NCI-H2171 treated with DMSO at 0.1 percent for 48 hours (cell line): ENCODE measurements at regions not wholly inside any gene's neighbourhood (a gene's known extent, or its start where the extent isn't known, plus 50 kb on each side); places are given as distances from the start of the nearest gene placed in this dataset.
"Not testable (repeated sequence)": the region's sequence is repeated elsewhere in the genome, so short reads cannot be mapped to it uniquely, and the experiment has no call there.

Experiments
- DNase-seq: peaks from one replicate; lab custom pipeline; 2025; lab: John Stamatoyannopoulos, UW

DNA sequence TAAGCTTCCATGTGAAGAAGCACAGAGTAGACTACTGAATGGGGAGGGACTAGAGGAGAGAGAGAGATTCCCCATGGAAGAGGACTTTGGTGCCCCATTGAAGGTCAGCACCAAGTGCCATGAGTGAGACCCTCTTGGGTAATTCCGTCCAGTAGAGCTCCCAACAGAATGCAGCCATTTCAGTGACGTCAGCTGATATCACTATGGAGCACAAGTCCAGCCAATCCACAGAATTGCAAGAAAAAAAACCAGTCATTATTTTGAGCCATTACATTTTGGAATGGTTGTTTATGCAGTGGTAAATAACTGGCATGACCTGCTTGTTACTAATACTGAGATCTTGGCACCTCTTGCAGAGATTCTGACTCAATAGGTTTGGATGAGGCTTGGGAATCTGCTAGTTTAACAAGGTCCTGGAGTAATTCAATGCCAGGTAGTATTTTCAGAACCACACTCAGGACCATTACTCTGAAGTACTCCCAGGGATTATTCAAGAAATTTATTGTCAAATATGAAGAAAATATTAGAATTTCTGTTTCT is 52.6 kb upstream of the SP8 start:
- no peak for DNase-seq

DNA sequence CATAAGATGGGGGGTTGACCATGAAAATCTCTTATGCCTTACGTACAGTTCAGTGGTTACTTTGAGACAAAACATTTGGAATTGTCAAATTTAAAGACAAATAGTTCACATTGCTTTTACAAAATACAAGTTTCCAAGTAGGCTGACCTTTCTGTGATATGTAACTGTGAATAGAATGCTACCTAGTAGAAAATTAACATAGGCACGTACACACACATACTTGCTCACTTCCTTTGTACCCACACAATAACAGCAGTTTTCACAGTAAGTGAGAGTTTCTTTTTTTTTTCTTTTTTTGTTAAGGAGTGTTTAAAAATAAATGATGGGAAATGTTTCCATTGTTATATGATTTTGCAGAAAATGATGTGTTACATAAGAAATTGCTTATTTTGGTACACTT is 53.3 kb upstream of the SP8 start:
- DNase-seq, result no peak

DNA sequence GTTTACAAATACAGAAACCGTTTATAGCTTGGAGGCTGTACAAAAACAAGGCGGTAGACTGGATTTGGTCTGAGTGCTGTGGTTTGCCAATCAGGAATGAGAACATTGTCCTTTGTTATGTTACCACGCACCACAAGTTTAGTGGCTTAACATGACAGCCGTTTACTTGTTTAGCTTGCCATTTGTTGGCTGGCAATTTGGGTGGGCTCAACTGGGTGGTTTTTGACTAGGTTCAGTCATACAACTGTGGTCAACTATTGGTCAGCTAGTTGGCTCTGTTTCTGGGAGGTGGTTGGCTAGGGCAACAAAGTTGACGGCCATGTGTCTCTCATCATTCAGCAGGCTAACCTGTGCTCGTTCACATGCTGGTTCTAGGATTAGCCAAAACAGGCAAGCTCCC is 60.1 kb upstream of the SP8 start:
- DNase-seq, result no peak

DNA sequence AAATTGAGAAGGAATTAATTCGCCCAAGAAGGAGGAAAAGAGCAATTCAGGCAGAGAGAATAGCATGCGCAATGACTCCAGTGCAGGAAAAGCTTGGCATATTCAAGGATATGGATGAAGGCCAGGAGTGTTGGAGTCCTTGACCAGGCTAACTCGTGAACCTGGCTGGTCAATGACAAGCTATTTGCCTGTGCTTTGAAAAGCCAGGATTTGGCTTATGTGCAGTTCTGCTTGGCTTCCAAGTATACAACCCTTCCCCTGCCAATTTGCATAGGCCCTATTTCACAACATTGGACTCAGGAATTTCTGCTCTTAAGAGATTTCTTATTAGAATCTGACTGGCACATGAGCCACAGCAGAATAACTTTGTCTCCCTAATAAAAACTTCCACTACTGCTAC is 72.3 kb upstream of the SP8 start:
- no peak for DNase-seq

DNA sequence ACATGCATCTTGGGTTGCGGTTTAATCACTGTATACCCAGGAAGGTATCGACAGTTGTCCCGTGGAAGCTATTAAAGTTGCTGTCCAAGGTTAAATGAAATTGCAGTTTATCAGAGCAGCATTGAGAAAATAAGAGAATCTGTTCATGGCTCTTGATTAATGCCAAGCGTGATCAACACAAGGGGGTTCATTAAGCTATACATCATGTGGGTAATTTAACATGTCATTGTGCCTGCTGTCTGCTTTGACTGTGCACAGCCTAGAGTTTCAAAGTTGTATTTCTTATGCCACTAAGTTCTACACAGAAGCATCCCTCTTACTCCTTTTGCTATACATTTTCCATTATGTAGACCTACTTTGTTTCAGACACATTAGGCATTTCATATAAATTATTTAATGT is 74.8 kb upstream of the SP8 start:
- no peak for DNase-seq

DNA sequence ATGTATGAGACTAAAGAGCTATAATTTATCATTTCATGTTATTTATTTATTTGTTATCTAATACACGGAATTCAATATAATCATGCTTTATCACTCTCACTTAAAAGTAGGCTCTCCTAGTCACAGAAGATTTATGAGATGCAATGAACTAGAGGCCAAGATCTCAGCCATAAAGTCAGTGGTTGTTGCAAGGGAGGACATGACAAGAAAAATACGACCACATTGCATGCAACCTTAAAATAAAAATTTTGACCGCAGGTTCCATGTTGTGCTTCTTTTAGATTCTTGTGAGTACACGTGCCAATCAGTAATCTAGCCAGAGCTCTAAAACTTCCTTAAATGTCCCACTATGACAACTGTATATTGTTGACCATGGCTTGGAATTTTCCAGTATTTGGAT is 75.9 kb upstream of the SP8 start:
- no peak for DNase-seq

DNA sequence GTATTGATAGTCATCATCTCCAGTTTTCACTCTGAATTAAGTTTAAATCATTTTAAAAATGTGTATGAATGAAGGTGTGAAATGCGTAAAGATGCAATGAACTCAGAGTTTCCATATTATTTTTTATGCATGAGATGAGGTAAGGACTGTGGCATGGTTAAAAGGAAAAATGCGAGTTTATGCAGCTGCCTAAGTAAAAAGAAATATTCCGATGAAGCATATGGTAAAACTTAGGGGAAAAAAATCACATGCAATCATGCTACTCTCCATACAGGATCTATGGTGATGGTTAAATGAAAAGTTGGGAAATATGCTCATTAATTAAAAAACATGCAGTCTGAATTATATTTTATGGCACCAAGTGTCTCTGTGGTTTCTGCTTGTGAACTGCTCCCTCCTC is 77.5 kb upstream of the SP8 start:
- no peak for DNase-seq

DNA sequence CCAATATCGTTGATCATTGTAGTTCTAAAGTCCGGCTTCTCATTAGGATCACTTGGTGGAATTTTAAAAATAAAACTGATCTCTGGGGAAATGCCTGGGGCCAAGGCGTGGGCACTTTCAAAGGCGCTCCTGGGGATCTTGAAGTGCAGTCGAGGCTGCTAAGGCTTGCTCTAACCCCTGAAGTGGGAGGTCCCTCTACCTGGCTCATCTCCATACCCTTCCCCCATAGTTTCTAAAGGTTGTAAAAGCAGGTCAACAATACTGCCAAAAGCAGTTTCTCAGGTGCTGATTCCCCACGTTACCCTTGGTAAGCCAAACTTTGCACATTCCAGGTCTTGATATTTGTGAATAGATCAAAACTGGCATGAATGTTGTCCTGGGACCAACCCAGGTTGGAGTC is 79.0 kb upstream of the SP8 start:
- DNase-seq, result no peak

DNA sequence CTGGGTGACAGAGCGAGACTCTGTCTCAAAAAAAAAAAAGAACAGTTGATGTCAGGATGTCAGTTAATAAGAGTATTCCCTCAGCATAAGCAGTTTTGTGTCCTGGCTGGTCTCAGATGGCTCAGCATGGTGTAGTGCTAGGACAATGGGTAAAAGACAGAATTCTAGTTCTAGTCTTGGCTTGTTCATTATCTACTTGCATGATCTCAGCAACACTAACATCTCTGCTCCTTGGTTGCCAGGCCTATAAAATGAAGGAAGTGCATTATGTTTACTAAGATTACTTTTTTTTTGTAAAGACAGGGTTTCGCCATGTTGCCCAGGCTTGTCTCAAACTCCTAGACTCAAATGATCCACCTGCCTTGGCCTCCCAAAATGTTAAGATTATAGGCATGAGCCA is 84.3 kb upstream of the SP8 start:
- no peak for DNase-seq

DNA sequence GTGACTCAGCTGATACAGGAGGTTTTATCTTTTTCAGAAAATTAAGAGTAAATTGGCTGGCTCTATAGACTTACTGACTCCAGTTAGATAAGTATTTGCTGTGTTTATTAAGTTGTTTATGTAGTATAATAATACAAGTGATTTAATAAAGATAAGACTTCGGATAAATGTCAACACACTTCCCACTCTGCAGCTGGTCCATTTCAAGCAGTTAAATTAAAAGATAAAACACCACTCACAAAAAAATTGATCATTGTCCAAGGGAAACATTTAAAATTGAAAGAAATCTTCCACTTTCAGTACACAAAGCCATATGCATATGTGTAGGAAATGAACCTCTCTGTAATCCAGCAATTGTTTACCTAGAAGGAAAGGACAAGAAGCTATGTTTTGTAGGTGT is 106.1 kb upstream of the SP8 start:
- no peak for DNase-seq

DNA sequence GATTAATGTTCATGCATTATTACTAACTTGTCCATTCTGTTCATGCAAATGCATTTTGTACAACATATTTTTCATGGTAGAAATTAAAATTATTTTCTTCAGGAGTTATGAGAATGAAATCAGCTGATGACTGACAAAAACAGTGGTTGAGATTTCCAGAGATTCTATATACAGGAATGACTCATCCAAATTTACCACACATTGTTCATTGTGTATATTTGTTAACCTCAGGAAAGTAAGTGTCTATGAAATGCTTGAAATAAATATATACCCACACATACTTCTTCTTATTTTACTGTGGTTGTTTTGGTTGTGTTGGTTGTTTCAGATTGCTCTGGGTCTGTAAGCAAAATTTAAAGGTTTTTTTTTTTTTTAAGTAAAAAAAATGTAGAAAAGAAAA is 108.1 kb upstream of the SP8 start:
- no peak for DNase-seq

DNA sequence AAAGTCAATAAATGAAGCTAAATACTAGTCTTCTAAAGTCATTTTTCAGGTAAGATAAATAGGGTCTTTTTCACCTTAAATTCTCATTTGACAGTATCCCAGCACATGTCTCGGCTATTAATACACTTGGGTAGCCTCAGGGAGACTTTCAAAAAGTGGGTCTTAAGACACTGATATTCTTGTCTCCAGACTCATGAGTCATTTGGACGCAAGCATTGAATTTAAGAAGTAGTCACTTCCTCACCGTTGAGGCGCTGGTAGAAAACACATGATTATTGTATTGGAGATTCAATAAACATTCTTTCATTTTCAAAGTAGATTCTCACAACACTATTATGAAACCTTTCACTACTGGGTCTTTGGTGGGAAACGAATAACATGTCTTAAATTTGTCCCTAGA is 108.9 kb upstream of the SP8 start:
- no peak for DNase-seq

DNA sequence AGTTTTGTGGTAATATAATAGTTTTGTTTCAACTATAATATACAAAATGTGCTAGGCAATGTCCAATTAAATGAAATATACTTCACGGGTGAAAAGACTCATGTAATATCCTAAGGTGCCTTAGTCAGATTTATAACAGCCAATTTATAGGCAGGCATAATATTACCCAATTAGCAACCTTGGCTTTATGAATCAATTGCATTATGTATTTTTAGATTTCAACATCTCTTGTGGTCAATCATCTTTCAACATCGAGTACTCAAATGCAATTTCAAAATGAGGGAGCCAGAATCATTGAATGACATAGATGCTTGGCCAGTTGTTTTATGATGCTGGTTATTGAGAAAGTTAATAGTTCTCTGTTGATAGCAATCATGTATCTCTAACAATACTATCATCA is 110.3 kb upstream of the SP8 start:
- DNase-seq, result no peak

DNA sequence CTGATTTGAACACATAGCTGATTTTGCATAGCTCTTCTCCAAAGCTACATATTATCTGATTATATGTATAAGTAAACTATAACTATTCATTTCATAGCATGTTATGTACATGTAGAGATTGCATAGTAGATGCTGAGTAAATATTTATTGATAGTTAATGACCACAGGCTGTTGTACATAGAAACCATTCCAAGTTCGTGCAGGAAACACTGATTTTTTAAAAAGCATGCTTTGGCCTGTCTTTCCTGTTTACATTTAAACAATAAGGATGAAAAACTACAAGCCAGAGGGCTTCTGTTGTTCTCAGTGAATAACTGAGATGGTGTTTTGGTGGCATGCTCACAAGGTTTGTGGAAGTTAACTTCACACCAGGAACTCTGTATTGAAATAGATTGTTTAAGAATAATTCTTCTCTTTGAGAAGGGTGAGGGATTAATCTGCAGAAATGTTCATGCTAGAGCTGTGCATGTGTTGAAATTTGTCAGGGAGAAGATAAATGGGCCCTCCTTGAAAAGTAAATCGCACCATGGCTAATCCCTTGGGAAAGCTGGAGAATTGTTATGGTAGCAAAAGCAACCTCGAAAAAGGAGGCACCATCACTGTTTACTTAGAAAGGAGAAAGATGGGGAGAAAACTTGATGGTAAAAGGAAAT is 120.2 kb upstream of the SP8 start:
- no peak for DNase-seq

DNA sequence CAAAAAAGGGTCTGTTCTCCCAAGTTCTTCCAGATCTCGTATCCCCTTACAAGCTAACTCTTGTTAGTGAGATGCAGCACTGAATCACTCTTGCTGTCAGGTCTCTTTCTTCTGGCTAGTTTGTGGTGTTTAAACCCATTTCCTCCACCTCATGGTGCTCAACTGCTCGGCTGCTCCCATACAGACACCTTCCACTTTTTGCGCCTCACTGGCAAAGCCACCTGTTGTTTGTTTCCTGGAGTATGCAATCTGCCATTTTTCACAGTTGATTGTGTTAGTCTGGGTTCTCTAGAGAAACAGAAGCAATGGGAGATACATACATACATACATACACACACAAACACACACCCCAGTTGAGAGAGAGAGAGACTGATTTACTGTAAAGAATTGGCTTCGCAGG is 124.4 kb upstream of the SP8 start:
- no peak for DNase-seq

DNA sequence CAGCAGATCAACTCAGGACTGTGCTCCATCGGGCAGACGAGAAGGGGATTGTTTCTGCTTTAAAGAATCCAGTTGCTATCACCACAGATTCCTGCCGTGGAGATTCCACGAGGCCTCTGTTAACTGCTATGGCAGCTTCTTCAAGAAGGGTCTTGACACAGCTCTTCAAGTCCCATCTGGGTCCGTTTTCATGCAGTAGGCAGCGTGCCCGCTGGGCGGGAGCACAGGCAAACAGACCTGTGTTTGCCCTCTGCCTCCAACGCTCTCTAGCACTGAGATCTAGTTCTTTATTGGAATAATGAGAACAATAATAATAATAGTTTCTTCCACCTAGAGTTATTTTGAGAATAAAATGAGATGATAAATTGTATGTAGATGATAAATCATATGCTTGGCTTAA is 127.2 kb upstream of the SP8 start:
- no peak for DNase-seq

DNA sequence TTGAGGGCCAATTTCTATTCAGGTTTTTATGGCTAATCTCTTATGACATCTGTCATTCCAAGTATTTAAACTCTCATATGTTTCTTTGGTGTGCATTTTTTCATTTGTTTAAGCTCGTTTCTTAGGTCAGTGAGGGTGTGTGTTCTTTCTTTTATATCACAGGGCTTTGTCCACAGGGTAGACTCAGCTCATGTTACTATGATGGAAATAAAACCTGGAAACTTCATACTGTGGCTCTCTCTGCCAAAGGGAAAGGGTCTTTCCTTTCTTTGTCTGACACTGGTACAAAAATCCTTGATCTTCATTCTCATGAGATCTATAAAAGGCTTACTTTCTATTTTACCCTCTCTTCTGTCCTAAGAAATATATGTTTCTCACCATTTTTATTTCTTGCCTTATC is 129.6 kb upstream of the SP8 start:
- no peak for DNase-seq

DNA sequence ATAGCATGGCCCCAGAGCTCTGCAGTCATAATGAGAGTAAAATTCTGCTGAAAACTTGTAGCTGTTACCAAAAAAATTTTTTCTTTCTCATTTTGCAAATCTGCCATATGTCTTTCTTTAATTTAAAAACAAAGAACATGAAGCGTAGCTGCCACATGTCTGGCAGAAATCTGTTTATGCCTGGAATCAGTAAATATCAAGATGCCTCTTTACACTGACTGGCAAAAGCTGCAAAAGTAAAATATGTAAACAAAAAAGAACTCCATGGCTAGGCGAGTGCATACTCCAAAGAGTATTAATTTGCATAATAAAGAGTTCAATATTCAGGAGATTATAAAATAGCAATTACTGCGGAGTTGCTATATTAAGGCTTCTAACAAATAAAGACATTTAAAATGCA is 130.9 kb upstream of the SP8 start:
- DNase-seq, result no peak

DNA sequence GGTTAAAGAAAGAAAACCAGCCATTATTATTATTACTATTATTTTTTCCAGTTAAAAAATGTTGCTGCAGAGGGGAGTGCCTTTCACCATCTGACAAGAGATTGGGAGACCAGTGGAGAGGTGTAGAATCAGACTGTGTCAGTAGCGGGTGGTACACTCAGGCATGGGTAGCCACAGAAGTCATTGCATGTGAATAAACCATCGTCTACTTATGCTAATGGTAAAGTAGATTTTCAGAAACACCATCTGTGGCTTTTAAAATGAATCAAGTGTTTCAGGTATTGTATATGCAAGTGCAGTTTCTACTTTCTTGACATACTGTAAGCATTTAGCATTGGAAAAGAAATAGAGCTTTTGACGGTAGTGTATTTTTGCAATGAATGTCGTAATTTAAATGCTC is 131.5 kb upstream of the SP8 start:
- DNase-seq, result no peak

DNA sequence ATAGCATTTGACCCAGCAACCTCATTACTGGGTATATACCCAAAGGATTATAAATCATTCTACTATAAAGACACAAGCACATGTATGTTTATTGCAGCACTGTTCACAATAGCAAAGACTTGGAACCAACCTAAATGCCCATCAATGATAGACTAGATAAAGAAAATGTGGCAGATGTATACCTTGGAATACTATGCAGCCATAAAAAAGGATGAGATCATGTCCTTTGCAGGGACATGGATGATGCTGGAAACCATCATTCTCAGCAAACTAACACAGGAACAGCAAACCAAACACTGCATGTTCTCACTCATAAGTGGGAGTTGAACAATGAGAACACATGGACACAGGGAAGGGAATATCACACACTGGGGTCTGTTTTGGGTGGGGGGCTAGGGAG is 140.5 kb upstream of the SP8 start:
- not testable (repeated sequence) for DNase-seq

DNA sequence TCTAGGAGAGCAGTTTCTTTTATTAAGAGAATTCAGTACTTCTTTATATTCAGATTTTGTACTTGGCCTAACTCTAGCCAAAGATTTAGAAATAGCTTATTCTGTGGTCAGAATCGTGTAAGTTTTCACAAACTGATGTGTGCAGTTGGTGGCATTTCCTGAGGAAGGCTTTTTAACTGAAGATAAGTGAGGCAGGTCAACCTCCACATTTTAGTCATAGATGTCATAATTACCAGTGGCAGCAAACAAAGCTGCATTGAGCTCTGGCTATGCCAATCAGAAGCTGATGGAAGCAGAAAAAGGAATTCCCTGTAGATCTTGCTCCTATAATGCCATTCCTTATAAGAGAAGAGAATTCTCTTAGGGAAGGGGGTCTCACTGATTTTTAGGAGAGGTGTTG is 141.3 kb upstream of the SP8 start:
- DNase-seq, result no peak

DNA sequence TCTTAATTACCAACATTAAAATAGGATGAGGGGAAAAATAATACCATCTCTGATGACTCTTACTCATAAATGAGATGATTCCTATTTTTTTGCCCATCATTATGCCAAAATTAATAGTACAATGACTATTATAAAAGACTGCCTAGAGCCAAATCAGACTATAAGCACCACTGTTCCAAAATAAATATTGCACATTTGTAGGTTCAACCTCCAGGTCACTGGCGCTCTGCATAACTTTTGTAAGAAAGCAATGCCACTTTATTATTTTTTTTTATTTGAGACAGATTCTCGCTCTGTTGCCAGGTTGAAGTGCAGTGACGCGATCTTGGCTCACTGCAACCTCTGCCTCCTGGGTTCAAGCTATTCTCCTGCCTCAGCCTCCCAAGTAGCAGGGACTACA is 142.5 kb upstream of the SP8 start:
- DNase-seq, result no peak

DNA sequence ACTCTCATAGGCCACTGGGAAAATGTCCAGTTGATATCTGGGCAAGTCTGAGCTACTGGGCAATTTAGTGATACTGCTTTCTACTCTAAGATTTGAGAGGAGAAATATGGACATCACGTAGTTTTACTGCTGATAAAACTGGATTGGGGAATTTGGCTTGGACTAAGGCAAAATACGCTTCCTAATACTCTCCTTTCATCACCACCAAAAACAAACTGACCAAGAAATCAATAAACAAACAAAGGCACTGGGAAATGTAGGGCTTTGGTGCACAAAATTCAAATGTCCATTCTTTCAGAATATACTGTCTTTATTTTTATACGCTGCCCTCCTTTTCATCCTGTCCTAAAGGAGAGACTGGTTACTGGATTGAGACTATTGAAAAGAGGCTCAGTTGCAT is 145.1 kb upstream of the SP8 start:
- DNase-seq, result no peak

DNA sequence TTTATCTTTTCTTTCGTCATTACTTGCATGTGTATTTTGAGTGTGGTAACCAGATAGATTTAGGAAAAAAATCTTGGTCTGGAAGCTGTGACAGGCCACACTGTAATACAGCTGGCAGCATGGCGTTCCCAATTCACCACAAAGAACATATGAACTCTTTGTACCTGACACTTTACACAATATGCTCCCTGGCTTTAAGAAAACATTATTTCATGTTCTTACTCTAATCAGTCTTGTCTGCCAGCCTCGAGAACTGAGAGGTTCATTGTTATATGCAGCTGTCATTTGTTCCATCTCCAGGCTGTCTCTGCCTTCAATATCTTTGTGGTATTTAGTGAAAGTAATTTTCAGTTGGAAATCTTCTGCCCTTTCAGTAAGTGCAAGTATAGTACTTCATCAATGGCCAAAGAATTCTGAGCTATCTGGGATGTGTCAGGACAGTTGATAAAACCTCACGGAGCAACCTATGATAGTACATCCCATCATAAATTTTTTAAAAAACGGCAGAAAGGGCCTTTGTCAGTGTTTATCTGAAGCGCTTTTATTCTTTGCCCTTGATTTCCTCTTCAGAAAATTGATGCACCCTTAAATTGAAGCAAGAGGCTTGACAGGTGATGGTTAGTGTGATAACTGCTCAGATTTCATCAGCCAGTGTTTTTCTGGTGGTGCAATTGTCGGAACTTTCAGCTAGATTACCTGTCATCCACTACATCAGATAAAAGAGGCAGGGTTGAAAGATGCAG is 146.3 kb upstream of the SP8 start:
- no peak for DNase-seq
